BLaER1 (cell line): ENCODE measurements at regions not wholly inside any gene's neighbourhood (a gene's known extent, or its start where the extent isn't known, plus 50 kb on each side); places are given as distances from the start of the nearest gene placed in this dataset.

Experiments used
- H3K27ac ChIP-seq: shearing (Covaris generic); formaldehyde crosslinking; 2 replicates; pipeline ENCODE4 v1.8.1; 2022
- H3K27me3 ChIP-seq: shearing (Covaris generic); formaldehyde crosslinking; 2 replicates; pipeline ENCODE4 v1.8.1; 2022
- H3K36me3 ChIP-seq: shearing (Covaris generic); formaldehyde crosslinking; 2 replicates; pipeline ENCODE4 v1.8.1; 2022
- H3K4me1 ChIP-seq: shearing (Covaris generic); formaldehyde crosslinking; 2 replicates; pipeline ENCODE4 v1.8.1; 2022
- H3K4me2 ChIP-seq: shearing (Covaris generic); formaldehyde crosslinking; 2 replicates; pipeline ENCODE4 v1.8.1; 2022
- H3K4me3 ChIP-seq: shearing (Covaris generic); formaldehyde crosslinking; 2 replicates; pipeline ENCODE4 v1.8.1; 2022
- H3K9ac ChIP-seq: shearing (Covaris generic); formaldehyde crosslinking; 2 replicates; pipeline ENCODE4 v1.8.1; 2022
- H3K9me3 ChIP-seq: shearing (Covaris generic); formaldehyde crosslinking; 2 replicates; pipeline ENCODE4 v1.8.1; 2022
- H4K20me1 ChIP-seq: shearing (Covaris generic); formaldehyde crosslinking; 2 replicates; pipeline ENCODE4 v1.8.1; 2022
- Cebpa-rat ChIP-seq: shearing (Covaris generic); IDR thresholded peaks from 2 replicates; pipeline ENCODE4 v1.8.1; 2022

DNA sequence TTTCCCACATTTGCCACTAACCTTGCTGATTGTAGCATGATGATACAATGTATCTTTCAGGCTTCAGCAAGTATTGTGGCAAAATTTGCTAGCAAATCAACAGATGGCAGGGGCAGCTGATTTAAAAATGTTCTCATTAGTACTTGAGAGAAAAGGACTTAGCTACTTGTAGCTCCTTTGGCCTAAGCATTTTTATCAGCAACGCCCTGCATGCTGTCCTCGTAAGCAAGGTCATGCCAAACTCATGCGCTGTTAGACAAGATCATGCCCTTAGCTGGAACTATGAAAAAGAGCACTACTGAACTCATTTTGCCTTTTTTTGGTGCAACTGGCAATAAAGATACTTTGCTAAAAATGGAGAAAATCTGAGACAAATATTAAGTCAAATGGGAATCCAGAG is 197.1 kb downstream of the ICE1 start:
- Histone ChIP-seq H3K27me3 (no peaks in the 10 kb centered on the region), H3K27ac (no peak overlapping the region), H3K4me2 (no peak overlapping the region), H4K20me1 (no peaks in the 10 kb centered on the region), H3K9ac (no peak overlapping the region), H3K36me3 (no peaks in the 10 kb centered on the region), H3K4me1 (no peaks in the 10 kb centered on the region), H3K9me3 (peaks cover 23% of the 10 kb centered on the region), H3K4me3 (no peak overlapping the region)
- no peak for TF ChIP-seq Cebpa-rat

DNA sequence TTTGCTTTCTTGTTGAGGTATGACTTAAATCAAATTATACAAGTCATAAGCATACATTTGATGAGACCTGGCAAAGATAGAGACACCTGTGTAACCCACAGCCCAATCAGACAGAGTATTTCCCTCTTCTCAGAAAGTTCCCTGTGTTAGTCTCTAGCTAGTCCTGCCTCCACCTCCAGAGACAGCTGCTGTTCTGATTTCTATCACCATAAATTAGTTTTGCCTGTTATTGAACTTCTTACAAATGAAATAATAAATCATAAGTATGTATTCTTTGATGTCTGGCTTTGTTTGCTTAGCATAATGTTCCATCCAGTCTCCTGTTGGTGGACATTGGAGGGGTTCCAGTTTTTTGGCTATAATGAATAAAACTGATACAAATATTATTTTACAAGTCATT is 194.5 kb downstream of the ICE1 start:
- Histone ChIP-seq H3K27ac (no peak overlapping the region), H3K9ac (no peak overlapping the region), H3K4me2 (no peak overlapping the region), H3K4me3 (no peak overlapping the region), H3K9me3 (no peaks in the 10 kb centered on the region), H3K36me3 (no peaks in the 10 kb centered on the region), H3K4me1 (no peaks in the 10 kb centered on the region; the same call in 1 of the 2 replicates), H3K27me3 (no peaks in the 10 kb centered on the region), H4K20me1 (no peaks in the 10 kb centered on the region)
- no peak for TF ChIP-seq Cebpa-rat

DNA sequence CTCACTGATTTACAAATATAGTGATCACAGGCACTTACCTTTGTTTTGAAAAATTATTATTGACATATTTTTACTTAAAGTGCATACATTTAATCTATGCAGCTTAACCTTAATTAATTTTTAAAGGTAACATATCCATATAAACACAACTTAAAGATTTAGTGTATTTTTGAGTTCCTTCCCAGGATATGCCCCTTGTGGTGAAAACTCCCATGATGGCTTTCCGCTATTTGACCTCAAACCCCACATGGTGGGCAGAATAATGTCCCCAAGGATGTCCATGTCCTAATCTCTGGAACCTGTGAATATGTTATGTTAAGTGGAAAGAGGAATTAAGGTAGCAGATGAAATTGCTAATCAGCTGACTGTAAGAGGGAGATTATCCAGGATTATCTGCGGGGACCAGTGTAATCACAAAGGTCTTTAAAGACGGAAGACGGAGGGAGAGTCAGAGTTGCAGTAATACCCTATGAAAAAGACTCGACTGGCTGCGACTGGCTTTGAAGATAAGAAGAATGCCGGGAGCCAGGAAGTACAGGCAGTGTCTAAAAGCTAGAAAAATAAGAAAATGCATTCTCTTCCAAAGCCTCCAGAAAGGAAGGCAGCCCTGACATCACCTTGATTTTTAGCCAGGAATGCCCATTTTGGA is 193.9 kb downstream of the ICE1 start:
- no peak overlapping the region for H3K4me3 ChIP-seq
- H3K9ac ChIP-seq: no peak overlapping the region
- no peak overlapping the region for H3K4me2 ChIP-seq
- H3K36me3 ChIP-seq: no peaks in the 10 kb centered on the region
- no peaks in the 10 kb centered on the region for H3K27me3 ChIP-seq
- TF ChIP-seq Cebpa-rat: no peak
- no peaks in the 10 kb centered on the region for H4K20me1 ChIP-seq
- H3K27ac ChIP-seq: no peak overlapping the region
- no peaks in the 10 kb centered on the region for H3K9me3 ChIP-seq
- H3K4me1 ChIP-seq: no peaks in the 10 kb centered on the region; the same call in 1 of the 2 replicates

DNA sequence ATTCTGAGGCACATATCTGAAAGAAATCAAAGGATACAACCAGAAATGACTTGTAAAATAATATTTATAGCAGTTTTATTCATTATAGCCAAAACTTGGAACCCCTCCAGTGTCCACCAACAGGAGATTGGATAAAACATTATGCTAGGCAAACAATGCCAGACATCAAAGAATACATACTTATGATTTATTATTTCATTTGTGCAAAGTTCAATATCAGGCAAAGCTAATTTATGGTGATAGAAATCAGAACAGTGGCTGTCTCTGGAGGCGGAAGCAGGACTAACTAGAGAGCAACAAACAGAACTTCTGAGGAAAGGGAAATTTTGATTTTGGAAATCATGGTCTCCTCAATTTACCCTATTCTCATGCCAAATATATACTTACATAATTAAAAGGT is 193.1 kb downstream of the ICE1 start:
- no peak overlapping the region for H3K27ac ChIP-seq
- H3K9ac ChIP-seq: no peak overlapping the region
- no peak for TF ChIP-seq Cebpa-rat
- no peaks in the 10 kb centered on the region for H4K20me1 ChIP-seq
- H3K9me3 ChIP-seq: no peaks in the 10 kb centered on the region
- no peak overlapping the region for H3K4me3 ChIP-seq
- H3K4me1 ChIP-seq: no peaks in the 10 kb centered on the region; the same call in 1 of the 2 replicates
- no peaks in the 10 kb centered on the region for H3K36me3 ChIP-seq
- H3K4me2 ChIP-seq: no peak overlapping the region
- H3K27me3 ChIP-seq: no peaks in the 10 kb centered on the region

DNA sequence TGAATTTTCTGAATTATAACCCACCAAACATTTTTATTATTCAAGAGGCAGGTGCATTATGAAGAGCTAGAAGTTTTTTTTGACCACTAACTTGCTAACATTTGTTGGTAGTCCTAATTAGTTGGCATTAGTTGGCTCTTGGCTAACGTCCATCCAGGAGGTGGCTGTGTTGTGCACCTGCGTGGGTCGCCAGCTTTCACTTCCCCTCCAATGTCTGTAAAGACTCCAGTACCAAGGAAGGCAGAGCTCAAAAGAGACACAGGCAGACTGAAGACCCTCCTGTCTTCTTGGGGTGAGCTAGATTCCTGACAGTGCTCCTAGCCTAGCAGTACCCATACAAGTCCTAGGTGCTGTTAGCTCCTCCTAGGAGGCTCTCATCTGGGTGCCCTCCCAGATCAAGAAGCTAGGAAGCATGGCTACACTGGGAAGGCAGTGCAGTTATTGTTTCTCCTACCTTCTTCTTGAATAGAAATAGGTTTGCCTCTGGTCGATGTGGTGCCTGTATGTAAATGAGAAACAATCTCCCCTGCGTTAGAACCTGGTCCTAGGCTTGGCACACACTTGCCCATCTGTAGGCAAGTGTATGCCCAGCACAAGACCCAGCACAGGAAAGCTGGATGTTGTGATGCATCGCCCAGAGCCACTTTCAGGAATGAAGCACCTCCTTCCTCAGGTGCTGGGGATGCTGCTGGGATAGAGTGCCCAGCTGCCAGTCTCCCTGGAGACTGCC is 190.9 kb downstream of the ICE1 start:
- TF ChIP-seq Cebpa-rat: no peak
- no peak overlapping the region for H3K4me2 ChIP-seq

DNA sequence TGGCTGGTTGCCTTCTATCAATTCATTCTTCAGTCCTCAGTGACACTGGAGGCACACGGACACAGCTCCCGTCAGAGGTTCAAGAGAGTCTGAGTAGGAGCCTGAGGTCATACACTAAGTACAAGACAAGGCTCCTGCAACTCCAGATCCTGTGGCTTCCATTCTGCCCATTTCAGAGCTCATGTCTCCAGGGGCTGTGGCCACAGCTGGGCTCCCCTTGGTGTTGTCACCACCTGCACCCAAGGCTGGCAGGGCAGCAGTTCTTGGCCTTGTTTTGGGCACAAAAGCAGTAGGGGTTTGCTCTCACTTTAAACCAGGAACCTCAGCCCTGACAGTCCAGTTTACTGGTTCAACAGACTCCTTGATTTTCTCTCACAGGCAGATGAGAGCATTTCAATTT is 189.6 kb downstream of the ICE1 start:
- Histone ChIP-seq H3K27me3 (no peaks in the 10 kb centered on the region), H4K20me1 (no peaks in the 10 kb centered on the region), H3K4me3 (no peak overlapping the region), H3K9me3 (no peaks in the 10 kb centered on the region), H3K9ac (no peak overlapping the region), H3K4me1 (no peaks in the 10 kb centered on the region; the same call in 1 of the 2 replicates), H3K27ac (no peak overlapping the region), H3K4me2 (0 out of 2 replicates have a peak overlapping the region, but pooled peaks have one; percentile 5), H3K36me3 (no peaks in the 10 kb centered on the region)
- TF ChIP-seq Cebpa-rat: no peak

More for the DNA sequence above, 190.9 kb downstream of the ICE1 start:
- Histone ChIP-seq H3K27ac (no peak overlapping the region), H3K4me1 (no peaks in the 10 kb centered on the region; the same call in 1 of the 2 replicates), H3K9ac (no peak overlapping the region), H3K36me3 (no peaks in the 10 kb centered on the region), H3K9me3 (no peaks in the 10 kb centered on the region), H3K4me3 (no peak overlapping the region), H4K20me1 (no peaks in the 10 kb centered on the region), H3K27me3 (no peaks in the 10 kb centered on the region)

DNA sequence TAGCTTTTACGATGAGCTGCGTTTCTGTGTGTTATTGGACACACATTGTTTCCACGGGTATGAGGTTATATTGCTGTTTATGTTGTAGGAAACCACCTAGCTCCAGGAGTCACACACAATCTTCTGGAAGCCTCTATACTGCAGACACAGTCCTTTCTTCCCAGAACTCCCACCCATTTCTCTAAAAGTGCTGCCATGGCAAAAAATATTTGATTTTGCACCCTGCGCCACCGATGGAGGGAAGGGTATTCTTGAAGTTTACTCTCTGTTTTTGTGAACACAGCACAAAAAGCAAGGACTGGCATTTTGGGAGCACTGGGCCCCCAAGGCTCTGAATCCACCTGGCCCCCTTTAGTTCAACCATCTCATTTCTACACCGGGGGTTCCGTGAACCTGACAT is 187.5 kb downstream of the ICE1 start:
- H4K20me1 ChIP-seq: no peaks in the 10 kb centered on the region
- no peaks in the 10 kb centered on the region; the same call in 1 of the 2 replicates for H3K4me1 ChIP-seq
- H3K36me3 ChIP-seq: no peaks in the 10 kb centered on the region
- no peaks in the 10 kb centered on the region for H3K27me3 ChIP-seq
- TF ChIP-seq Cebpa-rat: no peak
- H3K9me3 ChIP-seq: no peaks in the 10 kb centered on the region
- no peak overlapping the region for H3K9ac ChIP-seq
- H3K4me2 ChIP-seq: no peak overlapping the region
- H3K27ac ChIP-seq: no peak overlapping the region
- H3K4me3 ChIP-seq: no peak overlapping the region

DNA sequence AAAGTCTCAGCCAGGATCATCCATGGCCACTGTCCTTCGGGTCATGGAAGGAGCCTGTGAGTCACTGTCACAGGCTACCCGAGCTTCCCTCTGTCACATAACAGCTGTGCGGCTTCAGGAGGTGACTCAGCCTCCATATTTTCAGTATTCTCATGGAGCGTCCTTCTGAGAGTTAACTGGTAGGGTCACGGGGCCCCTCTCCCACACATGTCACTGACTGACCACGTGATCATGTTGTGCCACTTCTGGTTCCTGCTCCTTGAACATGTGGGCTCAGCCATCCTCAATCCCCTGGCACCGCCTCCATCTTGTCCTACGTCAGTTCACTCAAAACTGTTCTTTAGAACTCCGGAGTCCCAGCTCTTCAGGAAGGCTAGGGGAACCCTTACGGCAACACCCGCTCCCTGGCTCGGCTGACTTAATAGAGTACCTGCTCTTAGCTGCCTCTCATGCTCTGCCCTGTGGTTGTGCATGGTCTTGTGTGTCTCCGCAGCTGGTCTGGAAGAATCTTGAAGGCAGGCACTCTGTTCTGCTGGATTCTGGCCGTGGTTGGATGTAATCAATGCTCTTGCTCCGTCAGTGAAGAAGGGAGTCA is 182.8 kb downstream of the ICE1 start:
- H4K20me1 ChIP-seq: no peaks in the 10 kb centered on the region
- H3K4me2 ChIP-seq: no peak overlapping the region
- H3K27ac ChIP-seq: no peak overlapping the region
- no peaks in the 10 kb centered on the region for H3K27me3 ChIP-seq
- H3K36me3 ChIP-seq: no peaks in the 10 kb centered on the region
- no peak for TF ChIP-seq Cebpa-rat
- no peaks in the 10 kb centered on the region for H3K4me1 ChIP-seq
- H3K9me3 ChIP-seq: no peaks in the 10 kb centered on the region
- no peak overlapping the region for H3K4me3 ChIP-seq
- H3K9ac ChIP-seq: no peak overlapping the region

DNA sequence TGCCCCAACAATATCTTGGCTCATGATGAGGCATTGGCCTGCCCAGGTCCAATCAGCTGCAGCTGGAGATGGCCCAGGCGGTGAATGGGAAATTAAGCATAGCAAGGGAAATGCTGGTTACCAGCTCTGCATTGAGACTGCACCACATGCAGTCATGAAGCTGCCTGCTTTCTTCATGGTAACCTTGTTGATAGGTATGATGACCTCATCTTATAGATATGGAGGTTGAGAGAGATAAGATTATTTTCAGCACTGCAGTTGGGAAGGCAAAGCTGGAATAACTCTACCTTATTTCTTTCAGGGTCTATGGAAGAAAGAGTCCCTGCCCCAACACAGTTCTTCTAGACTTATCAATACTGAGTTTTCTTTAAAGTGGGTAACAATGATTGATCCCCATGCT is 180.1 kb downstream of the ICE1 start:
- Histone ChIP-seq H4K20me1 (no peaks in the 10 kb centered on the region), H3K9me3 (no peaks in the 10 kb centered on the region), H3K9ac (no peak overlapping the region), H3K27ac (no peak overlapping the region), H3K27me3 (no peaks in the 10 kb centered on the region), H3K36me3 (no peaks in the 10 kb centered on the region), H3K4me1 (no peaks in the 10 kb centered on the region), H3K4me2 (no peak overlapping the region), H3K4me3 (no peak overlapping the region)
- no peak for TF ChIP-seq Cebpa-rat

DNA sequence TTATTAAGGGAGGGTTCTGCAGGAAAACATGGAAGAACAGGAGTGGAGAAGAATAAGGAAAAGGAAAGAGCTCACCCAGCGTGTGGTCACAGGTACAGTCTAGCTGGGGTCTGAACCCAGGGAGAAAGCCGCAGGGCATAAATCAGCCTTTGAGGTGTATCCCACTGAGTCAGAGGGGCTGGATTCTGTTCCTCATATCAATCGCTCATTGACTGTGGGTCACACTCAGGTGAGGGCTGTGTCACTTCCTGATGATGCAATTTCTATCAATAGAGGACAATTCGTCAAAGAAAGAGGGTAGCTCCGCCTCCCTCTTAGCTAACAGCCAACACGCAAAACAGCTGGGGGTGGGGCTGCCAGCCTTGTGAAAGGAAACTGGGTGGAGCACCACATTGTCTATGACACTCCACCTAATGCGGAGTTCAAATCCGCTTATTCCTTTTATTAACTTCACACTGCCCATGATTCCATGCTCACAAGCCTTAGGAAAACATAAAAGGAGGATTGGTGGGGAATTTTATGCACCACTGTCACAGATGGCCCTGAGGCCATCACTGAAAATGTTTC is 176.2 kb downstream of the ICE1 start:
- no peaks in the 10 kb centered on the region for H3K36me3 ChIP-seq
- H3K27ac ChIP-seq: no peak overlapping the region
- TF ChIP-seq Cebpa-rat: no peak
- no peak overlapping the region for H3K4me3 ChIP-seq
- H3K27me3 ChIP-seq: no peaks in the 10 kb centered on the region
- no peaks in the 10 kb centered on the region for H3K4me1 ChIP-seq
- no peaks in the 10 kb centered on the region for H4K20me1 ChIP-seq
- no peak overlapping the region for H3K4me2 ChIP-seq
- H3K9me3 ChIP-seq: no peaks in the 10 kb centered on the region
- H3K9ac ChIP-seq: no peak overlapping the region
